Ovary (tissue), 3 donors: ENCODE measurements at regions not wholly inside any gene's neighbourhood (a gene's known extent, or its start where the extent isn't known, plus 50 kb on each side); places are given as distances from the start of the nearest gene placed in this dataset.
"Not testable (repeated sequence)": the region's sequence is repeated elsewhere in the genome, so short reads cannot be mapped to it uniquely, and the experiment has no call there.

Experiments used
- POLR2A ChIP-seq: fragments of 450-650 bp; IDR thresholded peaks from one replicate; pipeline ENCODE4 v1.6.1; 2017; ENCODE audit warnings: antibody characterized with exemption, mild to moderate bottlenecking, moderate library complexity
- TF ChIP-seq, protein P1 (sequence below), 3 donors: fragments of 450-650 bp in 2 of 3; fragments of 200-600 bp in 1 of 3; IDR thresholded peaks; one replicate each; pipeline versions ENCODE4 v1.5.1 to v1.8.0; 2016 to 2022; ENCODE audit warnings: antibody characterized with exemption in 3 of 3, mild to moderate bottlenecking in 1 of 3
- donor health status: DM: no; HTN: no; CAD: no.

- TF ChIP-seq, protein P1, sequence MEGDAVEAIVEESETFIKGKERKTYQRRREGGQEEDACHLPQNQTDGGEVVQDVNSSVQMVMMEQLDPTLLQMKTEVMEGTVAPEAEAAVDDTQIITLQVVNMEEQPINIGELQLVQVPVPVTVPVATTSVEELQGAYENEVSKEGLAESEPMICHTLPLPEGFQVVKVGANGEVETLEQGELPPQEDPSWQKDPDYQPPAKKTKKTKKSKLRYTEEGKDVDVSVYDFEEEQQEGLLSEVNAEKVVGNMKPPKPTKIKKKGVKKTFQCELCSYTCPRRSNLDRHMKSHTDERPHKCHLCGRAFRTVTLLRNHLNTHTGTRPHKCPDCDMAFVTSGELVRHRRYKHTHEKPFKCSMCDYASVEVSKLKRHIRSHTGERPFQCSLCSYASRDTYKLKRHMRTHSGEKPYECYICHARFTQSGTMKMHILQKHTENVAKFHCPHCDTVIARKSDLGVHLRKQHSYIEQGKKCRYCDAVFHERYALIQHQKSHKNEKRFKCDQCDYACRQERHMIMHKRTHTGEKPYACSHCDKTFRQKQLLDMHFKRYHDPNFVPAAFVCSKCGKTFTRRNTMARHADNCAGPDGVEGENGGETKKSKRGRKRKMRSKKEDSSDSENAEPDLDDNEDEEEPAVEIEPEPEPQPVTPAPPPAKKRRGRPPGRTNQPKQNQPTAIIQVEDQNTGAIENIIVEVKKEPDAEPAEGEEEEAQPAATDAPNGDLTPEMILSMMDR (IDR thresholded peaks at IDR 0.05): not testable (repeated sequence)
- TF ChIP-seq POLR2A: not testable (repeated sequence)
These were observed 76.1 kb upstream of the SATB2 start for GRCh38 chr2:199533873-199534272.
